ENCODE measurements at regions not wholly inside any gene's neighbourhood (a gene's known extent, or its start where the extent isn't known, plus 50 kb on each side); places are given as distances from the start of the nearest gene placed in this dataset.
"Not testable (repeated sequence)": the region's sequence is repeated elsewhere in the genome, so short reads cannot be mapped to it uniquely, and the experiment has no call there.

DNA sequence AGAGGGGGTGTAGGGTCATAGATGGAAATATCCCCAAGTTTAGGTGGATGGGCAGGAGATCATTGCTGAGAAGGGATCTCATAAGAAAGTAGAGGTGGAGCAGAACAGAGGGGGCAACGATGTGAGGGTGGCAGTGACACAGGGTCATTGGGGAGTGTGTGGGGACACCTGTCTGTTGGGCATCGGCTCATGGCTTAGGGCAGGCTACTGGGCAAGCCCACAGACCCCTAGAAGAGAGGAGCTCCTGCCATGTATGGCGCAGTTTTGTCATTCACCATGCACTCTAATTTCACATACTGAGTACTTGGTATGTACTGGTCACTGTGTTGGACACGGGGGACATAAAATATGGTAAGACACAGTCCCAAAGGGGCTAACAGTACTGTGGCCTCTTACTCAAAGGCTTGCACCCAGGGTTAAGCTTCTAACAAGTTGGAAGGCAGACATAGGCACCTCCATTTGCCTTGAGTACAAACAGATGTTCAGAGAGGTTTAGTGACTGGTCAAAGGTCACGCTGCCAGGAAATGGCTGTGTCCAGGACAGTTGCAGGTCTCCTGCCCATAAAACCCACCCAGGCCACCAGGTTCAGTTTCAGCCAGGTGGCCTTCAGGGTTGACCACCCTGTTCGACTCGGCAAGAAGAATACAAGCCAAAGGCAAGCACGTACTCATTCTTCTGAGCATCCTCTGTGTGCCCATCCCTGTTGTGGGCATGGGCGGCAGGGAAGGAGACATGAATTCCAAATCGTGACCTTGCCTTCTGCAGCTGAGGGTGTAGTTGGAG, 580.2 kb downstream of the KCNJ18 start:
- ChIA-PET CTCF (no interaction called here), POLR2A (no interaction called here)
- peaks cover 8 to 29% (median 26%) of the 10 kb centered on the region in 3 donors for H3K9me3 Mint-ChIP-seq
- ATAC-seq (replicated peaks in 1 of 4) (peak in 1 of 4 experiments; percentile 27), DNase-seq (no peak)
- H3K4me1 Mint-ChIP-seq: no peaks in the 10 kb centered on the region
- H3K27ac Mint-ChIP-seq: no peak overlapping the region
- H3K4me3 ChIP-seq (ENCODE audit: control insufficient read depth in 1 of 2, extremely low read depth in 1 of 2, low read length in 1 of 2): no peak overlapping the region
- no peaks in the 10 kb centered on the region for H3K9me3 ChIP-seq
- no peaks in the 10 kb centered on the region for H3K36me3 ChIP-seq (ENCODE audit: control insufficient read depth in 2 of 2, extremely low read depth in 1 of 2, insufficient read depth in 1 of 2, low read length in 1 of 2)
- H3K36me3 Mint-ChIP-seq: no peaks in the 10 kb centered on the region
- no peaks in the 10 kb centered on the region for H3K27me3 Mint-ChIP-seq
- WGBS (ENCODE audit: insufficient coverage): 81% methylated on average over 7 of the region's 10 CpGs
- H3K4me3 Mint-ChIP-seq: no peak overlapping the region
- H3K27me3 ChIP-seq (replicated peaks in 1 of 2; ENCODE audit: control insufficient read depth in 2 of 2, extremely low read depth in 1 of 2, insufficient read depth in 2 of 2, low read length in 1 of 2): no peaks in the 10 kb centered on the region
- H3K4me1 ChIP-seq (ENCODE audit: control insufficient read depth in 1 of 2, extremely low read depth in 1 of 2, insufficient read depth in 2 of 2, low read length in 2 of 2): no peaks in the 10 kb centered on the region
- H3K27ac ChIP-seq (ENCODE audit: low read length): no peak overlapping the region

- POLR2A ChIA-PET: no interaction called here
- WGBS (ENCODE audit: insufficient coverage): 80% methylated on average over 1 of the region's 2 CpGs
- H3K27me3 ChIP-seq (replicated peaks in 1 of 2; ENCODE audit: control insufficient read depth in 2 of 2, extremely low read depth in 1 of 2, insufficient read depth in 2 of 2, low read length in 1 of 2): peaks cover 0 to 2% of the 10 kb centered on the region in 2 experiments
- no peak overlapping the region for H3K4me3 ChIP-seq (ENCODE audit: control insufficient read depth in 1 of 2, extremely low read depth in 1 of 2, low read length in 1 of 2)
- H3K9me3 Mint-ChIP-seq: peaks cover 7 to 29% (median 26%) of the 10 kb centered on the region in 3 donors
- no peak overlapping the region for H3K4me3 Mint-ChIP-seq
- H3K27ac ChIP-seq (ENCODE audit: low read length): no peak overlapping the region
- no peaks in the 10 kb centered on the region for H3K36me3 Mint-ChIP-seq
- no peaks in the 10 kb centered on the region for H3K9me3 ChIP-seq
- DNase-seq (no peak), ATAC-seq (replicated peaks in 1 of 4) (no peak)
- H3K27ac Mint-ChIP-seq: no peak overlapping the region
- no peaks in the 10 kb centered on the region for H3K36me3 ChIP-seq (ENCODE audit: control insufficient read depth in 2 of 2, extremely low read depth in 1 of 2, insufficient read depth in 1 of 2, low read length in 1 of 2)
- no peaks in the 10 kb centered on the region for H3K4me1 ChIP-seq (ENCODE audit: control insufficient read depth in 1 of 2, extremely low read depth in 1 of 2, insufficient read depth in 2 of 2, low read length in 2 of 2)
- no peaks in the 10 kb centered on the region for H3K4me1 Mint-ChIP-seq
- CTCF ChIA-PET: no interaction called here
- no peaks in the 10 kb centered on the region for H3K27me3 Mint-ChIP-seq
Observed at GRCh38 chr17:22273308-22273707, 581.0 kb downstream of the KCNJ18 start.

GRCh38 chr17:22277595-22277994, 585.3 kb downstream of the KCNJ18 start:
- Mint-ChIP-seq H3K27me3 (no peaks in the 10 kb centered on the region), H3K4me1 (no peaks in the 10 kb centered on the region), H3K27ac (no peak overlapping the region), H3K9me3 (peaks cover 8 to 17% (median 12%) of the 10 kb centered on the region in 3 donors), H3K36me3 (no peaks in the 10 kb centered on the region), H3K4me3 (no peak overlapping the region)
- Histone ChIP-seq H3K4me1 (ENCODE audit: control insufficient read depth in 1 of 2, extremely low read depth in 1 of 2, insufficient read depth in 2 of 2, low read length in 2 of 2) (no peaks in the 10 kb centered on the region), H3K27ac (ENCODE audit: low read length) (no peak overlapping the region), H3K36me3 (ENCODE audit: control insufficient read depth in 2 of 2, extremely low read depth in 1 of 2, insufficient read depth in 1 of 2, low read length in 1 of 2) (no peaks in the 10 kb centered on the region), H3K9me3 (no peaks in the 10 kb centered on the region), H3K27me3 (replicated peaks in 1 of 2; ENCODE audit: control insufficient read depth in 2 of 2, extremely low read depth in 1 of 2, insufficient read depth in 2 of 2, low read length in 1 of 2) (peaks cover 0 to 6% of the 10 kb centered on the region in 2 experiments), H3K4me3 (ENCODE audit: control insufficient read depth in 1 of 2, extremely low read depth in 1 of 2, low read length in 1 of 2) (no peak overlapping the region)
- ChIA-PET POLR2A (no interaction called here), CTCF (no interaction called here)
- ATAC-seq (replicated peaks in 1 of 4): no peak
- WGBS (ENCODE audit: insufficient coverage): 36% methylated on average over 2 of the region's 3 CpGs
- DNase-seq: peak in 1 of 35 experiments; percentile 21

GRCh38 chr17:22278302-22279275, 586.3 kb downstream of the KCNJ18 start:
- Histone ChIP-seq H3K4me3 (ENCODE audit: control insufficient read depth in 1 of 2, extremely low read depth in 1 of 2, low read length in 1 of 2) (no peak overlapping the region), H3K27me3 (replicated peaks in 1 of 2; ENCODE audit: control insufficient read depth in 2 of 2, extremely low read depth in 1 of 2, insufficient read depth in 2 of 2, low read length in 1 of 2) (peaks cover 0 to 6% of the 10 kb centered on the region in 2 experiments), H3K9me3 (no peaks in the 10 kb centered on the region), H3K27ac (ENCODE audit: low read length) (no peak overlapping the region), H3K36me3 (ENCODE audit: control insufficient read depth in 2 of 2, extremely low read depth in 1 of 2, insufficient read depth in 1 of 2, low read length in 1 of 2) (no peaks in the 10 kb centered on the region), H3K4me1 (ENCODE audit: control insufficient read depth in 1 of 2, extremely low read depth in 1 of 2, insufficient read depth in 2 of 2, low read length in 2 of 2) (no peaks in the 10 kb centered on the region)
- no peak for ATAC-seq (replicated peaks in 1 of 4)
- Mint-ChIP-seq H3K4me1 (no peaks in the 10 kb centered on the region), H3K4me3 (no peak overlapping the region), H3K36me3 (no peaks in the 10 kb centered on the region), H3K27me3 (no peaks in the 10 kb centered on the region), H3K9me3 (peaks cover 12 to 21% (median 18%) of the 10 kb centered on the region in 3 donors), H3K27ac (no peak overlapping the region)
- DNase-seq: peak in 1 of 35 experiments; percentile 11
- ChIA-PET CTCF (no interaction called here), POLR2A (no interaction called here)
- 88% methylated on average over 34 of the region's 35 CpGs for WGBS (ENCODE audit: insufficient coverage)

DNA sequence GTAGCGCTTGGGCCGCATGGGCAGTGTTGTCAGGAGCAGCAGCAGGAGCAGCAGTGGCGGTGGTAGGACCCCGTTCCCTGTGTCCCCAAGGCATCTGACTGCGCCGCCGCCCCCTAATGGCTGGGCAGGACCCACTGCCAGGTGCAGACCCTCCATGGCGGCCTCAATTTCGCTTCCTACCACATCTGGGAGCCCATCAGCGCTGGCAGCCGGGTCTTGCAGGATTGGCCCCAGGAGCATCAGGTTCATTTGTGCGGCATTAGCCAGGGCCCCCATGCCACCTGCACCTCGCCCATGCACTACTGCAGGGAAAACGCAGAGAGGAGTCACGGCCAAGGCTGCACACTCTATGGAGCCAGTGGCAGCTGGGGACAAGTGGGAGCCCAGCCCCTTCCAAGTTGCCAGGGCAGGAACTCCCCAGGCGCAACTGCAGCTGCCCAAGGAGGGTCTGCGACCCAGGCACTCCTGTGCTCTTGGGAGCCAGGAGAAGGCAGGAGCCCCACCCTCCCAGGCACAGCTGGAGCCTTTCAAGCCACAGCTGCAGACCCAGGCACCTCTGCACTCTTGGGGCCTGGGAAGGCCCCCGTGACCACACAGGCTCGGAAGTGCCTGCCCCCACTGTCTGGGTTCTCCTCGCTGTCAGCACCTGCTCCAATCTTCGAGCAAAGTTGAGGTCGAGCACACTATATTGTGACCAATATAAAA, 594.2 kb downstream of the KCNJ18 start:
- Mint-ChIP-seq H3K4me1 (no peaks in the 10 kb centered on the region), H3K4me3 (no peak overlapping the region), H3K27ac (no peak overlapping the region), H3K9me3 (peaks cover 6 to 12% (median 9%) of the 10 kb centered on the region in 3 donors), H3K36me3 (no peaks in the 10 kb centered on the region), H3K27me3 (no peaks in the 10 kb centered on the region)
- WGBS (ENCODE audit: insufficient coverage): 81% methylated on average over 17 of the region's 22 CpGs
- Histone ChIP-seq H3K27ac (ENCODE audit: low read length) (no peak overlapping the region), H3K4me3 (ENCODE audit: control insufficient read depth in 1 of 2, extremely low read depth in 1 of 2, low read length in 1 of 2) (no peak overlapping the region), H3K36me3 (ENCODE audit: control insufficient read depth in 2 of 2, extremely low read depth in 1 of 2, insufficient read depth in 1 of 2, low read length in 1 of 2) (no peaks in the 10 kb centered on the region), H3K9me3 (peaks cover 5% of the 10 kb centered on the region), H3K27me3 (replicated peaks in 1 of 2; ENCODE audit: control insufficient read depth in 2 of 2, extremely low read depth in 1 of 2, insufficient read depth in 2 of 2, low read length in 1 of 2) (no peaks in the 10 kb centered on the region), H3K4me1 (ENCODE audit: control insufficient read depth in 1 of 2, extremely low read depth in 1 of 2, insufficient read depth in 2 of 2, low read length in 2 of 2) (no peaks in the 10 kb centered on the region)
- DNase-seq (peak in 1 of 35 experiments; percentile 21), ATAC-seq (replicated peaks in 1 of 4) (no peak)
- CTCF ChIA-PET: no interaction called here
- POLR2A ChIA-PET: no interaction called here

DNA sequence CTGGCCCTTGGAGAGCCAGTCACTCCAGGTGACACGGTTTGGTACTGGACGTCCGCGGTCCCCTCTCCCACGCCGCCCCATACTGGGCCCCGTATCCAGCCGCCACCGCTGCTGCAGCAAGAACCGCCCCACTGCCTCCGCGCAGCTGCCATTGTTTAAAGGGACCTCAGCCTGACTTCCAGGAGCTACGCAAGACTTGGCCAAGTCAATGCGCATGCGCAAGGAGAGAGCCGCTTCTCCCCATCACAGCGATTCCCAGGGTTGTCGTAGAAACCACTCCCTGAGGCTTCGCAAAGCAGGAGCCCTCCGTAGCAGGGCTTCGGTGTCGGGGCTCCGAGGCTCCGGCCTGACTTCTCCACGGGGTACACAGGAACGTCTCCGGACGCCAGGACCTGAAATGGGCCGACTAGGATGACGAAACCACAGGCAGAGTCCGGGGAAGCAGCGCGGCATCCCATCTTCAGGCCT, 606.2 kb downstream of the KCNJ18 start:
- CTCF ChIA-PET, H3K27me3 Mint-ChIP-seq: not testable (repeated sequence)

More for the DNA sequence above, 606.2 kb downstream of the KCNJ18 start:
- DNase-seq; H3K4me1 ChIP-seq (ENCODE audit: control insufficient read depth in 1 of 2, extremely low read depth in 1 of 2, insufficient read depth in 2 of 2, low read length in 2 of 2); H3K4me3 Mint-ChIP-seq; H3K27ac ChIP-seq (ENCODE audit: low read length); POLR2A ChIA-PET; H3K27me3 ChIP-seq (replicated peaks in 1 of 2; ENCODE audit: control insufficient read depth in 2 of 2, extremely low read depth in 1 of 2, insufficient read depth in 2 of 2, low read length in 1 of 2); H3K4me1 Mint-ChIP-seq; H3K36me3 ChIP-seq (ENCODE audit: control insufficient read depth in 2 of 2, extremely low read depth in 1 of 2, insufficient read depth in 1 of 2, low read length in 1 of 2); H3K27ac Mint-ChIP-seq; H3K9me3 ChIP-seq; H3K36me3 Mint-ChIP-seq; H3K4me3 ChIP-seq (ENCODE audit: control insufficient read depth in 1 of 2, extremely low read depth in 1 of 2, low read length in 1 of 2): not testable (repeated sequence)
- 92% methylated on average over 20 of the region's 33 CpGs for WGBS (ENCODE audit: insufficient coverage)
- ATAC-seq (replicated peaks in 1 of 4): peak in 2 of 4 experiments; percentile 44 to 69
- peaks cover 8 to 18% (median 17%) of the 10 kb centered on the region in 3 donors for H3K9me3 Mint-ChIP-seq
